GM12872 (cell line): ENCODE measurements at regions not wholly inside any gene's neighbourhood (a gene's known extent, or its start where the extent isn't known, plus 50 kb on each side); places are given as distances from the start of the nearest gene placed in this dataset.

Source experiments
- TF ChIP-seq, protein P1 (sequence below): IDR thresholded peaks from 3 replicates; pipeline ENCODE4 v1.5.1; 2011; ENCODE audit warnings: low read depth, mild to moderate bottlenecking, low read length, moderate library complexity; ENCODE audit not compliant: insufficient read depth

DNA sequence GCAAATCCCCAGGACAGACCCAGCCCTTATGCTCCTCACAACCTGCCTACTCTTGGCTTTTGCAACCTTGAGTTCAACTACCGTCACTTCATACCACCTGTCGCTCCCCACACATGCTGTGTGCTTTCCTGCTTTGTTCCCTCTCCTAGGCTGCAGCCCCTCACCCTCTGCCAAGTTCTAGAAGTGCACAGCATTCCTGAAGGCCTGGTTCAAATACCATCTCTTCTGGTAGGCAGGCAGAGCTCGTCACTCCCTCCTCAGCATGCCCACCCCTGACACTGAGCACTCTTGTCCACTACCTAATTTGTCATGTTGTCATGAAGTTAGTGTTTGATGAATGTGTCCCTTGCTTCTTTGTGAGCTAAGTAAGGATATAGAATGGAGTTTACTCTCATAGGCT, 129.6 kb downstream of the SEMA6D start:
- TF ChIP-seq, protein P1, sequence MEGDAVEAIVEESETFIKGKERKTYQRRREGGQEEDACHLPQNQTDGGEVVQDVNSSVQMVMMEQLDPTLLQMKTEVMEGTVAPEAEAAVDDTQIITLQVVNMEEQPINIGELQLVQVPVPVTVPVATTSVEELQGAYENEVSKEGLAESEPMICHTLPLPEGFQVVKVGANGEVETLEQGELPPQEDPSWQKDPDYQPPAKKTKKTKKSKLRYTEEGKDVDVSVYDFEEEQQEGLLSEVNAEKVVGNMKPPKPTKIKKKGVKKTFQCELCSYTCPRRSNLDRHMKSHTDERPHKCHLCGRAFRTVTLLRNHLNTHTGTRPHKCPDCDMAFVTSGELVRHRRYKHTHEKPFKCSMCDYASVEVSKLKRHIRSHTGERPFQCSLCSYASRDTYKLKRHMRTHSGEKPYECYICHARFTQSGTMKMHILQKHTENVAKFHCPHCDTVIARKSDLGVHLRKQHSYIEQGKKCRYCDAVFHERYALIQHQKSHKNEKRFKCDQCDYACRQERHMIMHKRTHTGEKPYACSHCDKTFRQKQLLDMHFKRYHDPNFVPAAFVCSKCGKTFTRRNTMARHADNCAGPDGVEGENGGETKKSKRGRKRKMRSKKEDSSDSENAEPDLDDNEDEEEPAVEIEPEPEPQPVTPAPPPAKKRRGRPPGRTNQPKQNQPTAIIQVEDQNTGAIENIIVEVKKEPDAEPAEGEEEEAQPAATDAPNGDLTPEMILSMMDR = no peak

DNA sequence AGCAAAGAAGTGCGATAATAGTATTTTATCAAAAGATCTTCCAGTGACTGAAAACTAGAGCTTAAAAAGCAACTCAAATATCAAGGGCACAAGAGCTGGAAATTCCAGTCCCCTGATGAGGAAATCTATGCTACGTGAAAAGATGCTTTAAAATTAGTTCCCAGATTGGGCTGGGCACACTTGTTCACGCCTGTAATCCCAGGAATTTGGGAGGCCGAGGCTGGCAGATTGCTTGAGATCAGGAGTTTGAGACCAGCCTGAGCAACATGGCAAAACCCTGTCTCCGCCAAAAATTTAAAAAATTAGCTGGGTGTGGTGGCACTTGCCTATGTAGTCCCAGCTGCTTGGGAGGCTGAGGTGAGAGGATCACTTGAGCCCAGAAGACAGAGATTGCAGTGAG, 138.8 kb downstream of the SEMA6D start:
- TF ChIP-seq, protein P1 = no peak

DNA sequence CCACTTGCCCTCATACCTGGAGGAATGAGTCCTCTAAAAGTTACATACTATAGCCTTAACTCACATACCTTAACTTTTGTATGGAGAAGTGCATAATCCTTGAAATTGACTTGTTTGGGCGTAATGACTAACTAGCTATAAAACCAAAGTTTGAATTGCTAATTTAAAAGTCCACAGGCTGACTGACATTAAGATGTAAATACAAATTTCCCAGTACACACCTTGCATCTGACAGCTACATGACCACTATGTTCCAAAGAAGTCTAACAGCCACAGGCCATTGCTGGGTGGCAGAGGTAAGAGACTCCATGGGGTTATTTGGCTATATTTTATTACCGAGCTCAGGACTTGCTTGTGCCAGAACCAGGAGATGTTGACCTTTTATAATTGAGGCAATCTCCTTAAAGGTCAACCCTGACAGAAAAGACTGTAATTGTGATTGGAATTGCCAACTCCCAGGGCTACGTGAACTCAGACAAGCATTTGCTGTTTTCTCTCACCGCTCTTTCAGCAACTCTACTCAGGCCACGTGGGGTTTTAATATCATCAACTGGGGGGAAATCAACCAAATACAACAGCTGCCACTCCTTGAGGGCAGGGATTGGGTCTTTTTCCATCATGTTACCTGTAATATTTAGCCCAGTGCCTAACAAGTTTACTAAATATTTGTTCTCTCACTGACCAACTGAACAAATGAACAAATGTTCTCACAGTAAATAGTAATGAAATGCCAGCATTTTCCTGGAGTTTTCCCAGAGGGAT, 139.9 kb downstream of the SEMA6D start:
- TF ChIP-seq, protein P1 = no peak

DNA sequence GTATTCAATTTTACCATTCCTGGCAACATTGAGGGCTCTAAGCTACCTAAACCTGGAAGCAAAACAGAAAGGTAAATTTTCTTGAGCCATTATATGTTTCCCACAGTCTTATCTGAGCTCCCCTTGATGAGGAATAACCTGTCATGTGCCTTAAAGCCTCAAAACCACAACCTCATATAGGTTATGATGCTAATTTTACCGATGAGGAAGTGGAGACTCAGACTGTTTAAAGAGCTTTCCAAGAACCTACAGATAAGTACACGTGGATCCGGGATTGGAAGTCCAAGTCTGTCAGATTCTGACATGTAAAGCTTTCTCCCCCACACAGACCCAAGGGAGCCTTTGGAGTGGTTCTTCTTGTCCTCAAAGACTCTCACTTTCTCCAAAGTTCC, 140.5 kb downstream of the SEMA6D start:
- TF ChIP-seq, protein P1 = no peak

DNA sequence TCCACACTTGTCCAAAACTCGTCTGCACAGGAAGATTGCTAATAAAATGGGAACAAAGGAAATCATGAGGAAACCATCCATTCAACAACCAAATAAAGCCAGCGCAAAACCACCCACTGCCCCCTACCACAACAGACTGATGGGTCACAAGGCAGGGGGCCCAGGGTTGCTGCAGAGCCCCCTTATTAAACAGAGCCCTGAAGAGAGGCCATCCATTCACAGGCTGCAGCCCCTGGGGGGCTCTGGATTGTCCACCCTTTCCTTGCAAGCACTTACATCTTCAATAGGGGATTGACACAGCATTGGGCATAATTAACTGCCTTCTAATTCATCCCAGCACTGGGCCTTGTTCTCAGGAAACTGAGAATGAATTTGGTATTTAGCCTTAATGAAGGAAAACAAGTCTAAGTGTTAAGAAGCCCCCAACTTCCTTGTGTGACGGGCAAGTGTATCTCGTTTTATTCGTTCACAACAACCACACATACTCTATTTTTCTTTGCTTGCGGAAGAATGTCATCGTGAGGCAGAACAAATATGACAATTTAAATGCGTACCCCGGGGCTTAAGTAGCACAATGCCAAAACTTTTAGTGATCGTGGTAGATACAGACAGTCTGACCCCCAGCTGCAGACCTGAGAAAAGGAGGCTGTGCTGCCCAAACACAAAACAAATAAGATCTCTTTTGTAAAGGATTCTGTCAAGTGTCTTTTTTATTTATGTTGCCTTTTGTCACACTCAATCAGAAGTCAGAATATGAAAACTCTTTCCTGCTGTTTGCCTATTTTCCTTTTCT, 144.0 kb downstream of the SEMA6D start:
- TF ChIP-seq, protein P1 = no peak

DNA sequence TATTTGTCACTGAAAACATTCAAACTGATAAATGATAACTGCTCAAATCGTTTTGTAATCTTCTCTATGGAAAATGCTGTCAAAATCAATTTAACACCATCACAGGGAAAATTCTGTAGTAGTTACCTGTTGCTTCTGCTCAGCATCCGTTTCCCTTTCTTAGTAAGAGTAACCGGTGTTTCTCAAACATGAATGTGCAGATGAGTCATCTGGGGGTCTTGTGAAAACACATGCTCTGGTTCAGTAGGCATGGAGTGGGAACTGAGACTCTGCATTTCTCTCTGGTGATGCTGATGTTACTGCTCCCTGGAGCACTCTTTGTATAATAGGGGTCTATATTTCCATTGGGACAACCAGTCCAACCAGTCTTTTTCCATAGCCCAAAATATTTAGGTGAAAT, 145.1 kb downstream of the SEMA6D start:
- TF ChIP-seq, protein P1 = no peak

DNA sequence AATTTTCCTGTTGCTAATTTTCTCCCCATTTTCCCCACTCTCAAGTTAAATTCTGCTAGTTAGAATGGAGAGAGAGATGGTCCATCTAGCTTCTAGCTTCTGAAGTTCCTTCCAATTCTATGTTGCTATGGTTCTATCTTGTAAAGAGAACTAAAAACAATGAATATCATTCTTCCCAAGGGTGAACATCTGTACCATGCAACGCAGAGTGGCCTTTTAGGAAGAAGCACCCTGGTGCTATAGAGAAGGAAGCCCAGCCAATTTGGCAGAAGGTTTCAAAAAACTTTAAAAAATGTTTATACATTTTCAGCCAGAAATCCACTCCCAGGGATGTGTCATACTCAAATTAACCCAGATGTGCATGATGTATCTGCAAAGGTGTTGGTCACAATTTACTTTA, 149.1 kb downstream of the SEMA6D start:
- TF ChIP-seq, protein P1 = no peak
